Neural progenitor cell (in vitro differentiated cells): ENCODE measurements at regions not wholly inside any gene's neighbourhood (a gene's known extent, or its start where the extent isn't known, plus 50 kb on each side); places are given as distances from the start of the nearest gene placed in this dataset.

Experiments
- DNase-seq: peaks from one replicate; pipeline ENCODE4 v3.0.0-alpha.2; 2016; ENCODE audit warnings: low spot score
- H2AFZ ChIP-seq: fragments of 200-600 bp; sonication (generic); replicated peaks from 2 replicates; pipeline ENCODE4 v1.6.1; 2016; ENCODE audit warnings: antibody characterized with exemption
- H3F3A ChIP-seq: fragments of 200-600 bp; sonication (generic); 2 replicates; pipeline ENCODE4 v1.6.1; 2016; ENCODE audit warnings: antibody characterized with exemption, low read depth
- H3K27ac ChIP-seq: fragments of 200-600 bp; sonication (generic); 2 replicates; pipeline ENCODE4 v1.5.1; 2016; ENCODE audit warnings: mild to moderate bottlenecking
- H3K27me3 ChIP-seq: fragments of 200-600 bp; sonication (generic); 2 replicates; pipeline ENCODE4 v1.6.1; 2016; ENCODE audit warnings: mild to moderate bottlenecking, moderate library complexity
- H3K36me3 ChIP-seq: fragments of 200-600 bp; sonication (generic); 2 replicates; pipeline ENCODE4 v1.5.1; 2016
- H3K4me1 ChIP-seq: fragments of 200-600 bp; sonication (generic); 2 replicates; pipeline ENCODE4 v1.6.1; 2016; ENCODE audit warnings: mixed run types
- H3K4me2 ChIP-seq: fragments of 200-600 bp; sonication (generic); 2 replicates; pipeline ENCODE4 v1.6.1; 2016
- H3K4me3 ChIP-seq: fragments of 200-600 bp; sonication (generic); 2 replicates; pipeline ENCODE4 v1.5.1; 2016
- H3K79me2 ChIP-seq: fragments of 200-600 bp; sonication (generic); 2 replicates; pipeline ENCODE4 v1.6.1; 2016; ENCODE audit warnings: low read depth
- H3K9ac ChIP-seq: fragments of 200-600 bp; sonication (generic); 2 replicates; pipeline ENCODE4 v1.6.1; 2016
- H3K9me3 ChIP-seq: fragments of 200-600 bp; sonication (generic); 2 replicates; pipeline ENCODE4 v1.5.1; 2016; ENCODE audit warnings: low read depth
- H4K20me1 ChIP-seq: fragments of 200-600 bp; sonication (generic); 2 replicates; pipeline ENCODE4 v1.6.1; 2016; ENCODE audit warnings: low read depth
- H3K27ac Mint-ChIP-seq: 3 replicates; pipeline ENCODE4 v1.8.0; 2021; ENCODE audit warnings: mixed read lengths
- H3K27me3 Mint-ChIP-seq: 2 replicates; pipeline ENCODE4 v1.8.0; 2022; ENCODE audit warnings: low read depth, mild to moderate bottlenecking, inconsistent platforms, moderate library complexity, mixed read lengths; ENCODE audit not compliant: insufficient read depth
- H3K36me3 Mint-ChIP-seq: 3 replicates; pipeline ENCODE4 v1.8.0; 2021; ENCODE audit warnings: mixed read lengths
- H3K4me1 Mint-ChIP-seq: 3 replicates; pipeline ENCODE4 v1.8.0; 2021; ENCODE audit warnings: mixed read lengths
- H3K4me3 Mint-ChIP-seq: 3 replicates; pipeline ENCODE4 v1.8.0; 2021; ENCODE audit warnings: mild to moderate bottlenecking, moderate library complexity, mixed read lengths
- H3K9me3 Mint-ChIP-seq: 3 replicates; pipeline ENCODE4 v1.8.0; 2020; ENCODE audit warnings: mixed read lengths
- EZH2 ChIP-seq: fragments of 200-600 bp; sonication (generic); IDR thresholded peaks from 2 replicates; pipeline ENCODE4 v1.6.1; 2017; ENCODE audit warnings: antibody characterized with exemption, mild to moderate bottlenecking, moderate library complexity
- EZH2phosphoT487 ChIP-seq: fragments of 200-600 bp; sonication (generic); IDR thresholded peaks from 2 replicates; pipeline ENCODE4 v1.6.1; 2017; ENCODE audit warnings: antibody characterized with exemption
- TF ChIP-seq, protein P1 (sequence below): fragments of 200-600 bp; sonication (generic); IDR thresholded peaks from 2 replicates; pipeline ENCODE4 v1.5.1; 2017; ENCODE audit warnings: antibody characterized with exemption, mild to moderate bottlenecking

DNA sequence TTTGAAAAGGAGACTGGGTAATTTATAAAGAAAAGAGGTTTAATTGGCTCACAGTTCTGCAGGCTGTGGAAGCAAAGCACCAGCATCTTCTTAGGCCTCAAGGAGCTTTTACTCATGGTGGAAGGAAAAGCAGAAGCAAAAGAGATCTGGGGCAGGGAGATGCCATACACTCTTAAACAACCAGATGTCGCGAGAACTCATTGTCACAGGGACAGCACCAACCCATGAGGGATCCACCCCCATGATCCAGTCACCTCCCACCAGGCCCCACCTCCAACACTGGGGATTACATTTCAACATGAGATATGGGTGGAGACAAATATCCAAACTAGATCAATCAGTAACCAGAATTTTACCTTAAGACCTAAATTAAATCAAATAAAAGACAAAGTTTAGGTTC is 87.2 kb downstream of the C11orf91 start:
- Histone ChIP-seq H3F3A (no peaks in the 10 kb centered on the region), H3K4me1 (no peaks in the 10 kb centered on the region), H2AFZ (no peak overlapping the region), H3K9me3 (no peaks in the 10 kb centered on the region), H3K27me3 (no peaks in the 10 kb centered on the region), H3K79me2 (no peaks in the 10 kb centered on the region), H3K9ac (no peak overlapping the region), H3K27ac (no peak overlapping the region), H3K4me2 (no peak overlapping the region), H3K4me3 (no peak overlapping the region), H4K20me1 (no peaks in the 10 kb centered on the region), H3K36me3 (no peaks in the 10 kb centered on the region)
- H3K27ac Mint-ChIP-seq: no peak overlapping the region
- DNase-seq: no peak
- H3K27me3 Mint-ChIP-seq: no peaks in the 10 kb centered on the region
- peaks cover 20% of the 10 kb centered on the region for H3K4me1 Mint-ChIP-seq
- peaks cover 6% of the 10 kb centered on the region for H3K36me3 Mint-ChIP-seq
- no peak overlapping the region for H3K4me3 Mint-ChIP-seq
- no peaks in the 10 kb centered on the region for H3K9me3 Mint-ChIP-seq
- TF ChIP-seq EZH2 (no peak), EZH2phosphoT487 (no peak)
- TF ChIP-seq, protein P1, sequence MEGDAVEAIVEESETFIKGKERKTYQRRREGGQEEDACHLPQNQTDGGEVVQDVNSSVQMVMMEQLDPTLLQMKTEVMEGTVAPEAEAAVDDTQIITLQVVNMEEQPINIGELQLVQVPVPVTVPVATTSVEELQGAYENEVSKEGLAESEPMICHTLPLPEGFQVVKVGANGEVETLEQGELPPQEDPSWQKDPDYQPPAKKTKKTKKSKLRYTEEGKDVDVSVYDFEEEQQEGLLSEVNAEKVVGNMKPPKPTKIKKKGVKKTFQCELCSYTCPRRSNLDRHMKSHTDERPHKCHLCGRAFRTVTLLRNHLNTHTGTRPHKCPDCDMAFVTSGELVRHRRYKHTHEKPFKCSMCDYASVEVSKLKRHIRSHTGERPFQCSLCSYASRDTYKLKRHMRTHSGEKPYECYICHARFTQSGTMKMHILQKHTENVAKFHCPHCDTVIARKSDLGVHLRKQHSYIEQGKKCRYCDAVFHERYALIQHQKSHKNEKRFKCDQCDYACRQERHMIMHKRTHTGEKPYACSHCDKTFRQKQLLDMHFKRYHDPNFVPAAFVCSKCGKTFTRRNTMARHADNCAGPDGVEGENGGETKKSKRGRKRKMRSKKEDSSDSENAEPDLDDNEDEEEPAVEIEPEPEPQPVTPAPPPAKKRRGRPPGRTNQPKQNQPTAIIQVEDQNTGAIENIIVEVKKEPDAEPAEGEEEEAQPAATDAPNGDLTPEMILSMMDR: no peak

DNA sequence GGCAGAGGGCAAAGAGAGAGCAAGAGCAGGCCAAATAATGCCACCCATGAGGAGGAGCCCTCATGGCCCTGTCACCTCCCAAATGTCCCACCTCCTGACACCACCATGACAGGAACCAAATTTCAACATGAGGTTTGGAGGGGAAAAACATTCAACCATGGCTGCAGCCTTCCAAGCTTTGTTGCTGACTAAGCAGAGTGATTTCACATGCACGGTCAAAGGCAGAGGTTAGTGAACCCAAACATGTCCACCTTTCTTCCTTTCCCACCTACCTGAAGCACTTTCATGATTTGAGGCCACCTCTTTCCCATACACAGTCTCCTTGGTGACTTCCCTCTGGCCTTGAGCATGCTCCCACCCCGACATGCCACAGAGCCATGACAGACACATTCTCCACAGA is 89.7 kb downstream of the C11orf91 start:
- Histone ChIP-seq H3K4me1 (no peaks in the 10 kb centered on the region), H3K27ac (no peak overlapping the region), H3K36me3 (no peaks in the 10 kb centered on the region), H3K9me3 (no peaks in the 10 kb centered on the region), H3F3A (no peaks in the 10 kb centered on the region), H3K27me3 (no peaks in the 10 kb centered on the region), H2AFZ (no peak overlapping the region), H3K4me2 (no peak overlapping the region), H3K9ac (no peak overlapping the region), H3K79me2 (no peaks in the 10 kb centered on the region), H3K4me3 (no peak overlapping the region), H4K20me1 (no peaks in the 10 kb centered on the region)
- no peak overlapping the region for H3K4me3 Mint-ChIP-seq
- H3K4me1 Mint-ChIP-seq: peaks cover 16% of the 10 kb centered on the region
- H3K9me3 Mint-ChIP-seq: no peaks in the 10 kb centered on the region
- no peaks in the 10 kb centered on the region for H3K27me3 Mint-ChIP-seq
- no peak for TF ChIP-seq EZH2
- no peak for TF ChIP-seq EZH2phosphoT487
- TF ChIP-seq, protein P1: no peak
- H3K27ac Mint-ChIP-seq: peak overlapping the region; percentile 70
- DNase-seq: no peak
- H3K36me3 Mint-ChIP-seq: peaks cover 11% of the 10 kb centered on the region

DNA sequence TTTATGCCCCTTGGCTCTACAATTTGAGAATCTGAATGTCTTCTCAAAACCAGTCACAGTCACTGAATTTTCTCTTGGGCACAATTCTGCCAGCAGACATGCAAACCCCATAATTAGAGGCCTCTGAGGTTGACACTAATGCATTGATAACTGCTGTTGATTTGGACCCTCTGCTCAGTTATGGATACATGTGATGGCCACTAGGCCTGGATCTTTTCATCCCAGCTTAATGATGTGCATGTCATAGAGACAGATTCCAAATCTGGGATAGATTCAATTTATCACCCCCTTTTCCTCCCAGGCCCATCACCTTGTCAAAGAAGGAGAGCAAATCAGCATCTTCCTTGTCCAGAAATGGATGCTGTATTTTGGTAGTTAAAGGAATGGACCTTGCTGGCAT is 92.2 kb downstream of the C11orf91 start:
- DNase-seq: no peak
- Mint-ChIP-seq H3K4me3 (no peak overlapping the region), H3K9me3 (no peaks in the 10 kb centered on the region), H3K36me3 (peaks cover 11% of the 10 kb centered on the region), H3K4me1 (peaks cover 11% of the 10 kb centered on the region), H3K27ac (no peak overlapping the region), H3K27me3 (no peaks in the 10 kb centered on the region)
- no peak overlapping the region for H3K9ac ChIP-seq
- no peaks in the 10 kb centered on the region for H4K20me1 ChIP-seq
- no peak overlapping the region for H3K4me2 ChIP-seq
- no peak overlapping the region for H2AFZ ChIP-seq
- no peaks in the 10 kb centered on the region for H3K4me1 ChIP-seq
- no peak overlapping the region for H3K27ac ChIP-seq
- H3K27me3 ChIP-seq: no peaks in the 10 kb centered on the region
- no peaks in the 10 kb centered on the region for H3K79me2 ChIP-seq
- H3F3A ChIP-seq: no peaks in the 10 kb centered on the region
- no peaks in the 10 kb centered on the region for H3K9me3 ChIP-seq
- no peaks in the 10 kb centered on the region for H3K36me3 ChIP-seq
- no peak overlapping the region for H3K4me3 ChIP-seq
- TF ChIP-seq, protein P1: no peak
- TF ChIP-seq EZH2phosphoT487: no peak
- no peak for TF ChIP-seq EZH2

DNA sequence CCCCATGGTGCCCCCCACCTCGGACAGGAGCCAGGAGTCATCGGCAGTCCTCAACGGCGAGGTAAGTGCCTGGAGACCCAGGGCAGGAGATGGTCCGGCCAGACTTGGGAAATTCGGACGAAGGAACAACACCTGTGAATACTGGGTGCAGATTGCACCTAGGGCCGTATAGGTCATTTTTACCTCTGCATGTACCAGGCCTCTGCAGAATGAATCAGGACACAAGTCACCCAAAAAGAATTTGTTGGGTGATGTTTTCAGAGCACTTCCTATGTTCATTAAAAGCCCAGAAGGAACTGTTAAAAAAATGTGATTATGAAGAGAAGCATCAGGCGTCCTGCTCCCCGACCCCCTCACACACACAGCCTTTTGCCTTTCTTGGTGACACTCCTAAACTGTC is 93.9 kb downstream of the C11orf91 start:
- H3K79me2 ChIP-seq: no peaks in the 10 kb centered on the region
- H3K27ac ChIP-seq: no peak overlapping the region
- no peak overlapping the region for H3K4me3 ChIP-seq
- no peaks in the 10 kb centered on the region for H3F3A ChIP-seq
- no peak overlapping the region for H3K4me2 ChIP-seq
- no peaks in the 10 kb centered on the region for H3K36me3 ChIP-seq
- no peak for TF ChIP-seq EZH2
- no peak for TF ChIP-seq EZH2phosphoT487
- TF ChIP-seq, protein P1: no peak
- H3K27ac Mint-ChIP-seq: no peak overlapping the region
- peaks cover 13% of the 10 kb centered on the region for H3K36me3 Mint-ChIP-seq
- H2AFZ ChIP-seq: no peak overlapping the region
- no peaks in the 10 kb centered on the region for H3K27me3 Mint-ChIP-seq
- H3K9me3 Mint-ChIP-seq: no peaks in the 10 kb centered on the region
- H3K4me1 Mint-ChIP-seq: peaks cover 11% of the 10 kb centered on the region
- no peaks in the 10 kb centered on the region for H3K4me1 ChIP-seq
- no peaks in the 10 kb centered on the region for H4K20me1 ChIP-seq
- DNase-seq: no peak
- no peaks in the 10 kb centered on the region for H3K9me3 ChIP-seq
- H3K27me3 ChIP-seq: no peaks in the 10 kb centered on the region
- no peak overlapping the region for H3K4me3 Mint-ChIP-seq
- no peak overlapping the region for H3K9ac ChIP-seq
